IMR-90 (cell line): ENCODE measurements at regions not wholly inside any gene's neighbourhood (a gene's known extent, or its start where the extent isn't known, plus 50 kb on each side); places are given as distances from the start of the nearest gene placed in this dataset.

Experiments used
- ATAC-seq: fragments of 200-7000 bp; cut with Tn5 transposase; 2 replicates; pipeline ENCODE4 v1.9.1; 2020; ENCODE audit warnings: low read depth, mild to moderate bottlenecking, moderate library complexity
- BruUV-seq: library from RNA; stranded (reverse); fragments of 400-500 nt; replicated peaks from 2 replicates; lab custom pipeline; 2021; lab: Mats Ljungman, UMichigan
- CTCF ChIA-PET: fragments of 300-600 bp; formaldehyde crosslinking; extraction: SDS; loops from one replicate; lab custom pipeline; 2021; ENCODE audit warnings: antibody characterized with exemption; lab: Yijun Ruan, JAX
- POLR2A ChIA-PET: fragments of 300-600 bp; sonication (Branson Sonifier 250); formaldehyde crosslinking; loops from one replicate; lab custom pipeline; 2022; ENCODE audit warnings: antibody characterized with exemption; ENCODE audit not compliant: unreplicated experiment; lab: Charles Lee
- DNase-seq: peaks from one replicate; pipeline ENCODE4 v3.0.0; 2013
- H2AFZ ChIP-seq: replicated peaks from 2 replicates; pipeline ENCODE3; 2013; ENCODE audit warnings: low read length, mild to moderate bottlenecking; ENCODE audit not compliant: poor library complexity
- H2AK5ac ChIP-seq: 2 replicates; pipeline ENCODE4 v1.6.1; 2013; ENCODE audit warnings: low read depth, low read length, inconsistent platforms
- H2AK9ac ChIP-seq: replicated peaks from 2 replicates; pipeline ENCODE3; 2013; ENCODE audit warnings: mild to moderate bottlenecking, low read depth, low read length, moderate library complexity; ENCODE audit not compliant: poor library complexity
- H2BK120ac ChIP-seq: 2 replicates; pipeline ENCODE4 v1.6.1; 2013; ENCODE audit warnings: low read depth, low read length, inconsistent platforms
- H2BK15ac ChIP-seq: 3 replicates; pipeline ENCODE4 v1.6.1; 2013; ENCODE audit warnings: low read depth, low read length, inconsistent platforms
- H2BK20ac ChIP-seq: 2 replicates; pipeline ENCODE4 v1.6.1; 2013; ENCODE audit warnings: low read depth, mild to moderate bottlenecking, inconsistent platforms, low read length, moderate library complexity
- H2BK5ac ChIP-seq: 2 replicates; pipeline ENCODE4 v1.6.1; 2013; ENCODE audit warnings: mild to moderate bottlenecking, low read depth, low read length, inconsistent platforms; ENCODE audit not compliant: poor library complexity, severe bottlenecking
- H3K14ac ChIP-seq: replicated peaks from 2 replicates; pipeline ENCODE4 v1.6.1; 2013; ENCODE audit warnings: low read depth, low read length, inconsistent platforms
- H3K18ac ChIP-seq: 2 replicates; pipeline ENCODE4 v1.6.1; 2013; ENCODE audit warnings: low read depth, low read length, control low read depth
- H3K23ac ChIP-seq: 2 replicates; pipeline ENCODE4 v1.6.1; 2013; ENCODE audit warnings: low read depth, low read length, inconsistent platforms
- H3K27ac ChIP-seq: 2 replicates; pipeline ENCODE4 v1.5.1; 2013; ENCODE audit warnings: mild to moderate bottlenecking, control low read depth, low read length; ENCODE audit not compliant: insufficient read depth
- H3K27me3 ChIP-seq: 2 replicates; pipeline ENCODE4 v1.6.1; 2013; ENCODE audit warnings: low read length; ENCODE audit not compliant: control insufficient read depth, insufficient read depth
- H3K36me3 ChIP-seq: 2 replicates; pipeline ENCODE4 v1.6.1; 2013; ENCODE audit warnings: low read length, mixed read lengths; ENCODE audit not compliant: control insufficient read depth, insufficient read depth
- H3K4ac ChIP-seq: 2 replicates; pipeline ENCODE4 v1.6.1; 2013; ENCODE audit warnings: low read depth, low read length, inconsistent platforms
- H3K4me1 ChIP-seq: 2 replicates; pipeline ENCODE4 v1.6.1; 2013; ENCODE audit warnings: low read length, mixed read lengths; ENCODE audit not compliant: control insufficient read depth, insufficient read depth
- H3K4me2 ChIP-seq: 2 replicates; pipeline ENCODE4 v1.6.1; 2013; ENCODE audit warnings: low read depth, mild to moderate bottlenecking, control low read depth, low read length, moderate library complexity
- H3K4me3 ChIP-seq: 2 replicates; pipeline ENCODE4 v1.5.1; 2013; ENCODE audit warnings: low read depth, mild to moderate bottlenecking, control low read depth, low read length, moderate library complexity; ENCODE audit not compliant: insufficient read depth
- H3K56ac ChIP-seq: 2 replicates; pipeline ENCODE4 v1.6.1; 2013; ENCODE audit warnings: low read length, inconsistent platforms; ENCODE audit not compliant: insufficient read depth; ENCODE audit errors: extremely low read depth
- H3K79me1 ChIP-seq, 2 experiments: 2 replicates each; pipeline ENCODE4 v1.6.1; 2013; ENCODE audit warnings: low read length in 2 of 2, inconsistent platforms in 1 of 2, low read depth in 1 of 2
- H3K9ac ChIP-seq: 2 replicates; pipeline ENCODE4 v1.6.1; 2013; ENCODE audit warnings: low read depth, low read length, control low read depth
- H3K9me1 ChIP-seq: 2 replicates; pipeline ENCODE4 v1.6.1; 2013; ENCODE audit warnings: low read length, inconsistent platforms; ENCODE audit not compliant: insufficient read depth
- H3K9me3 ChIP-seq: 2 replicates; pipeline ENCODE4 v1.6.1; 2013; ENCODE audit warnings: low read length; ENCODE audit not compliant: control insufficient read depth, insufficient read depth
- H4K20me1 ChIP-seq: 2 replicates; pipeline ENCODE4 v1.6.1; 2013; ENCODE audit warnings: low read length, inconsistent platforms; ENCODE audit not compliant: insufficient read depth
- H4K5ac ChIP-seq: 2 replicates; pipeline ENCODE4 v1.6.1; 2013; ENCODE audit warnings: mild to moderate bottlenecking, low read depth, low read length, control low read depth
- H4K8ac ChIP-seq, 2 experiments: 2 replicates each; pipeline ENCODE4 v1.6.1; 2013; ENCODE audit warnings: low read depth in 2 of 2, low read length in 2 of 2, control low read depth in 1 of 2, inconsistent platforms in 1 of 2
- H4K91ac ChIP-seq: 2 replicates; pipeline ENCODE4 v1.6.1; 2013; ENCODE audit warnings: low read depth, low read length, inconsistent platforms; ENCODE audit not compliant: insufficient read depth
- BHLHE40 ChIP-seq: fragments of 150-350 bp; IDR thresholded peaks from 2 replicates; pipeline ENCODE4 v1.6.1; 2016; ENCODE audit warnings: mild to moderate bottlenecking, low read depth, low read length
- CEBPB ChIP-seq: IDR thresholded peaks from 2 replicates; pipeline ENCODE4 v1.6.1; 2012; ENCODE audit warnings: low read depth, low read length, improper control_type of control experiment
- MAFK ChIP-seq: IDR thresholded peaks from 2 replicates; pipeline ENCODE4 v1.6.1; 2012; ENCODE audit warnings: low read depth, low read length, improper control_type of control experiment
- MXI1 ChIP-seq: IDR thresholded peaks from 2 replicates; pipeline ENCODE4 v1.6.1; 2012; ENCODE audit warnings: low read depth, mild to moderate bottlenecking, low read length, moderate library complexity, borderline replicate concordance
- WGBS, 2 experiments: methylation state at CpG; one replicate each; pipeline versions ENCODE4 v1.1.5 to v1.1.7; 2013; ENCODE audit warnings: missing lambda C conversion rate in 2 of 2; ENCODE audit not compliant: insufficient read length in 1 of 2; ENCODE audit errors: extremely low coverage in 2 of 2; 5-methylcytosine and 5-hydroxymethylcytosine counted together
- dilution Hi-C: fragments of 300-500 bp; cut with HindIII; formaldehyde crosslinking; loops from one replicate; pipeline ENCODE4 v1.14.3; 2018; ENCODE audit warnings: low sequenced_read_pairs; ENCODE audit not compliant: unreplicated experiment
- in situ Hi-C: fragments of 300-500 bp; cut with MboI; formaldehyde crosslinking; loops from 3 replicates; pipeline ENCODE4 v1.14.3; 2019; ENCODE audit warnings: low sequenced_read_pairs, inconsistent platforms, mixed read lengths
- intact Hi-C: fragments of 100-400 bp; cut with micrococcal nuclease; formaldehyde crosslinking; loops from 2 replicates; pipeline ENCODE4 v1.10.0; 2022

DNA sequence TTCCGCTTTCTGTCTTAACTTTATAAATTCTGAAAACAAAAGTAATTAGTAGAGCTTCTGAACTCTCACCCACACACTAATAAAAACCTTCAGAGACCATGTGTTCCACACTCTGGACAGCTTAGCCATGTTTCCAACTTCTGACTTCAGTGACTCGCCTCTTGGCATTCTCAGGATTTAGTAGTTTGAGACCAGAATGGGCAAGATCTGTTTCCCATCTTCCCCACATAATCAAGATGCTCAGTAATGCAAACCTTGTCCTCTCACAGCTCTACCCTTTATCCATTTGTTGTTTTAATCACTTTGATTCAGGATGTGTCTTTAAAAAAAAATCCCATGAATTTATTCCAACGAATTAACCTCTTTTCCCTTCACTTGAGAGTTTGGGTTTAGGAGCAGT is 166.6 kb upstream of the SLC24A5 start:
- POLR2A ChIA-PET = no interaction called here

More for the DNA sequence above, 166.6 kb upstream of the SLC24A5 start:
- no peak overlapping the region for H4K5ac ChIP-seq
- H4K91ac ChIP-seq = no peak overlapping the region
- H2AK5ac ChIP-seq = no peak overlapping the region
- no peak overlapping the region for H2BK15ac ChIP-seq
- in situ Hi-C loops (no loop called here), intact Hi-C loops (no loop called here), dilution Hi-C loops (no loop called here)
- no peak overlapping the region for H3K4me3 ChIP-seq
- no peaks in the 10 kb centered on the region for H4K20me1 ChIP-seq
- H2BK5ac ChIP-seq = no peak overlapping the region
- DNase-seq (no peak), ATAC-seq (no peak)
- H3K56ac ChIP-seq = no peak overlapping the region
- H3K79me1 ChIP-seq = no peaks in the 10 kb centered on the region
- no peaks in the 10 kb centered on the region for H3K36me3 ChIP-seq
- no peak overlapping the region for H3K14ac ChIP-seq
- H3K27ac ChIP-seq = no peak overlapping the region
- H4K8ac ChIP-seq = no peak overlapping the region
- H2BK20ac ChIP-seq = no peak overlapping the region
- no TSS peak for BruUV-seq
- H3K9ac ChIP-seq = no peak overlapping the region
- no peak overlapping the region for H2AFZ ChIP-seq
- TF ChIP-seq MXI1 (no peak), CEBPB (no peak), MAFK (no peak), BHLHE40 (no peak)
- no peak overlapping the region for H2AK9ac ChIP-seq
- H3K23ac ChIP-seq = no peak overlapping the region
- no peak overlapping the region for H2BK120ac ChIP-seq
- no peak overlapping the region for H3K18ac ChIP-seq
- no peaks in the 10 kb centered on the region for H3K9me3 ChIP-seq
- WGBS, 2 experiments = no CpG with 5 or more reads among the region's 3 CpGs
- no peaks in the 10 kb centered on the region for H3K9me1 ChIP-seq
- no peaks in the 10 kb centered on the region for H3K4me1 ChIP-seq
- H3K4me2 ChIP-seq = no peak overlapping the region
- CTCF ChIA-PET = no interaction called here
- H3K27me3 ChIP-seq = no peaks in the 10 kb centered on the region
- no peak overlapping the region for H3K4ac ChIP-seq
